ENCODE measurements at regions not wholly inside any gene's neighbourhood (a gene's known extent, or its start where the extent isn't known, plus 50 kb on each side); places are given as distances from the start of the nearest gene placed in this dataset.

- H3K4me2 ChIP-seq, result no peak overlapping the region
- Mint-ChIP-seq H3K27ac (no peak overlapping the region), H3K4me1 (no peaks in the 10 kb centered on the region), H3K27me3 (ENCODE audit: insufficient read depth, low read depth, poor library complexity) (peaks cover 2% of the 10 kb centered on the region), H3K9me3 (peaks cover 3% of the 10 kb centered on the region; the same call in 2 of the 3 replicates), H3K4me3 (no peak overlapping the region), H3K36me3 (ENCODE audit: low read depth) (no peaks in the 10 kb centered on the region)
- no peak overlapping the region for H3K27ac ChIP-seq (ENCODE audit: low read depth)
- no peaks in the 10 kb centered on the region for H4K20me1 ChIP-seq (replicated peaks; ENCODE audit: insufficient read depth)
- H3K79me2 ChIP-seq (replicated peaks; ENCODE audit: insufficient read depth), result no peaks in the 10 kb centered on the region
- H3K27me3 ChIP-seq (ENCODE audit: insufficient read depth), result no peaks in the 10 kb centered on the region
- no peaks in the 10 kb centered on the region for H3K4me1 ChIP-seq (ENCODE audit: insufficient read depth)
- DNase-seq (ENCODE audit: low spot score), result no peak
- ATAC-seq, result no peak
- no peaks in the 10 kb centered on the region for H3K36me3 ChIP-seq (ENCODE audit: insufficient read depth)
- no peak overlapping the region for H2AFZ ChIP-seq
- H3K9me2 ChIP-seq (ENCODE audit: insufficient read depth), result no peaks in the 10 kb centered on the region
- H3K4me3 ChIP-seq, result no peak overlapping the region
- no peaks in the 10 kb centered on the region for H3F3A ChIP-seq (replicated peaks; ENCODE audit: low read depth)
- TF ChIP-seq EZH2 (IDR thresholded peaks at IDR 0.05; ENCODE audit: low read depth, unreplicated experiment), result no peak
- no peak for TF ChIP-seq CREB1 (CRISPR knock-in tag; IDR thresholded peaks at IDR 0.05; ENCODE audit: low read depth)
- TF ChIP-seq CTCF (conservative IDR thresholded peaks at IDR 0.05; ENCODE audit: low read depth in 2 of 2), result no peak
- no peak for TF ChIP-seq STAT1 (IDR thresholded peaks at IDR 0.05; ENCODE audit: unreplicated experiment)
- TF ChIP-seq POLR2AphosphoS5 (IDR thresholded peaks at IDR 0.05; ENCODE audit: low read depth), result no peak
- TF ChIP-seq JUNB (IDR thresholded peaks at IDR 0.05; ENCODE audit: unreplicated experiment), result no peak
- no peak for TF ChIP-seq ETS1 (IDR thresholded peaks at IDR 0.05)
- no peak for TF ChIP-seq ZNF462 (CRISPR knock-in tag; IDR thresholded peaks at IDR 0.05)
- no peak for TF ChIP-seq ZNF331 (CRISPR knock-in tag; IDR thresholded peaks at IDR 0.05; ENCODE audit: low read depth)
- TF ChIP-seq EZH2phosphoT487 (IDR thresholded peaks at IDR 0.05; ENCODE audit: unreplicated experiment), result no peak
- no peak for TF ChIP-seq ZNF114 (CRISPR knock-in tag; IDR thresholded peaks at IDR 0.05)
- TF ChIP-seq NANOG (IDR thresholded peaks at IDR 0.05; ENCODE audit: borderline replicate concordance), result no peak
- TF ChIP-seq, protein P1, sequence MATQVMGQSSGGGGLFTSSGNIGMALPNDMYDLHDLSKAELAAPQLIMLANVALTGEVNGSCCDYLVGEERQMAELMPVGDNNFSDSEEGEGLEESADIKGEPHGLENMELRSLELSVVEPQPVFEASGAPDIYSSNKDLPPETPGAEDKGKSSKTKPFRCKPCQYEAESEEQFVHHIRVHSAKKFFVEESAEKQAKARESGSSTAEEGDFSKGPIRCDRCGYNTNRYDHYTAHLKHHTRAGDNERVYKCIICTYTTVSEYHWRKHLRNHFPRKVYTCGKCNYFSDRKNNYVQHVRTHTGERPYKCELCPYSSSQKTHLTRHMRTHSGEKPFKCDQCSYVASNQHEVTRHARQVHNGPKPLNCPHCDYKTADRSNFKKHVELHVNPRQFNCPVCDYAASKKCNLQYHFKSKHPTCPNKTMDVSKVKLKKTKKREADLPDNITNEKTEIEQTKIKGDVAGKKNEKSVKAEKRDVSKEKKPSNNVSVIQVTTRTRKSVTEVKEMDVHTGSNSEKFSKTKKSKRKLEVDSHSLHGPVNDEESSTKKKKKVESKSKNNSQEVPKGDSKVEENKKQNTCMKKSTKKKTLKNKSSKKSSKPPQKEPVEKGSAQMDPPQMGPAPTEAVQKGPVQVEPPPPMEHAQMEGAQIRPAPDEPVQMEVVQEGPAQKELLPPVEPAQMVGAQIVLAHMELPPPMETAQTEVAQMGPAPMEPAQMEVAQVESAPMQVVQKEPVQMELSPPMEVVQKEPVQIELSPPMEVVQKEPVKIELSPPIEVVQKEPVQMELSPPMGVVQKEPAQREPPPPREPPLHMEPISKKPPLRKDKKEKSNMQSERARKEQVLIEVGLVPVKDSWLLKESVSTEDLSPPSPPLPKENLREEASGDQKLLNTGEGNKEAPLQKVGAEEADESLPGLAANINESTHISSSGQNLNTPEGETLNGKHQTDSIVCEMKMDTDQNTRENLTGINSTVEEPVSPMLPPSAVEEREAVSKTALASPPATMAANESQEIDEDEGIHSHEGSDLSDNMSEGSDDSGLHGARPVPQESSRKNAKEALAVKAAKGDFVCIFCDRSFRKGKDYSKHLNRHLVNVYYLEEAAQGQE (IDR thresholded peaks at IDR 0.05; ENCODE audit: unreplicated experiment), result no peak
These were observed 52.1 kb upstream of the CTIF start for GRCh38 chr18:48486754-48487153.
